NCI-H748 (cell line): ENCODE measurements at regions not wholly inside any gene's neighbourhood (a gene's known extent, or its start where the extent isn't known, plus 50 kb on each side); places are given as distances from the start of the nearest gene placed in this dataset.

Source experiments
- DNase-seq: peaks from one replicate; lab custom pipeline; 2025; ENCODE audit not compliant: unreplicated experiment; lab: John Stamatoyannopoulos, UW

GRCh38 chr6:4563156-4563555 is 213.0 kb upstream of the CDYL start:
- DNase-seq, result no peak

DNA sequence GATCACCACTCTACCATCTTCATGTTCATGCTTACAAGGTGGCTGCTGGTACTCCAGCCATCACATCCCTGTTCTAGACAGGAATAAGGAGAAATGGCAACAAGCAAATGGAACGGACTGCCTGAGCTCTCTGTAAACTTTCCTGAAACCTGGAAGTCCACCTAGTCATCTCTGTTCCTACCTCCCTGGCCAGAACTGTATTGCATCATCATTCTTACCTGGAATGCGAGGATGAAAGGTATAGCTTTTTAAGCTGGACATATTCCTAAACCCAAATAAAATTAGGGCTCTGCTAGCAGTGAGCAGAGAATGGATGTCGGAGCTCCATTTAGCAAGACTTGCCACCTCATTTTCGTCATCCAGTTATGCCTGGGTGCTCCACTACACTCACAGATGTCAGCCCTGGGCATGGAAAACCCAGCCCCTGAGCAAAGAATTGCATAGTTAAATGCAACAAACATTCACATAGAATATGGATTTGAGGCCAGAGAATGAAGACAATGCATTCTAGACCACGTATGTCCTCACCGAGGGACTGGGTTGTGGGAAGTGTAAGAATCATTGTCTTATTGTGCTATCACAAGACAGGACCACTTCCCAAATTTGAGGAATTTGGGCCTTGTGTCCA is 214.3 kb upstream of the CDYL start:
- no peak for DNase-seq

- no peak for DNase-seq
Measured at GRCh38 chr6:4561078-4561435, 215.1 kb upstream of the CDYL start.

- no peak for DNase-seq
Measured at GRCh38 chr6:4560221-4561077, 215.8 kb upstream of the CDYL start.

DNA sequence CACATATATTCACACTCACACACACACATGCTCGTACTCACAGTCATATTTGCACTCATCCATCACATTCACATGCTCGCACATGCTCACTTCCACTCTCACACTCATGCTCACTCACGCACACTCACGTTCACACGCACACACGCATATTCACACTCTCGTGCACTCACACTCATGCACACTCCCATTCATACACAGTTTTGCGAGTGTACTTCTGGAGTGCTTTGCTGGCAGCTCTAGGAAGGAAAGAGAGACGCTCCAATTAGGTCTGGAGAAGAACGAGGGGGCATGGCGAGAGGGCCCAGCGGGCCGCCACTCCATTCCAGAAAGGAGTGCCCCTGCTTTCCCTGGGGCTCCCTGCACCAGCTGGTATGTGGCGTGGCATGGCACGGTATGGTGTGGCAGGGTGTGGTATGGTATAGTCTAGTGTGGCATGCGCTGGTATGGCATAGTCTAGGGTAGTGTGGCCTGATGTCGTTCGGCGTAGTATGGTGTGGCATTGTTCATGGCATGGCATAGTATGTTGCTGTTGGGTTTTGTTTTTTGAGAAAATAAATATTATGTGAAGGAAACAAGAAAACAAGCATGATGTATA is 216.8 kb upstream of the CDYL start:
- DNase-seq, result no peak

- no peak for DNase-seq
Measured at GRCh38 chr6:4554645-4555044, 221.6 kb upstream of the CDYL start.

GRCh38 chr6:4553387-4553786 is 222.8 kb upstream of the CDYL start:
- DNase-seq, result no peak

DNA sequence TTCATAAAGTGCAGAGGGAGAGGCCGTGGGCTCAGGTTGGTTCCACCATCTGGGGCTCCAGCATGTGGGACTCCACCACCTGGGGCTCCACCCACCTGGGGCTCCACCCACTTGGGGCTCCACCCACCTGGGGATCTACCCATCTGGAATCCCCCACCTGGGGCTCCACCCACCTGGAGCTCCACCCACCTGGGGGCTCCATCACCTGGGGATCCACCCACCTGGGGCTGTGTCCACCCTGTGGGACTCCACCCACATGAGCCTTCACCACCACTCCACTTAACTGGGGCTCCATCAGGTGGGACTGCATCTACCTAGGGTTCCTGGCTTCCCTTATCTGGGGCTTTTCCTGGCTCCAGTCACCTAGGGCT is 226.0 kb upstream of the CDYL start:
- DNase-seq, result no peak

GRCh38 chr6:4549556-4550226 is 226.5 kb upstream of the CDYL start:
- no peak for DNase-seq

DNA sequence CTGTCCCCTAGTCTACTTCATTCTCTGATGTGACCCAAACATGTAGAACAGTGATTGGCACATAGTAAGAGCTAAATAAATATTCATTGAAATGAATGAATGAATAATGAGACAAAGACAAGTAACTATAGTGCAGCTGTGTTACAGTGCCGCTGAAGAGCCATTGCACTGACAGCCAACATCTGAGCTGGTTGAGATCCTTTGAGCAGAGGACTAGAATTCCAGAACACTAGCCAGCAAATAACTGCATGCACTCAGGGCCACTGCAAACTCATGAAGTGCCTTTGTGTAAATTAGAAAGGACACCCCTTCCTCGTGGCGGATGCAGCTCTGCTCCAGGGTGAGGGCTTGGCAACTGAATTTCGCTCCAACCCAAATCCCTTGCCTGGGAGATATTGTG is 230.3 kb upstream of the CDYL start:
- DNase-seq, result no peak

- DNase-seq, result no peak
Measured at GRCh38 chr6:4543596-4543995, 232.6 kb upstream of the CDYL start.

- DNase-seq, result no peak
Measured at GRCh38 chr6:4533576-4533975, 242.6 kb upstream of the CDYL start.

GRCh38 chr6:4531406-4531805 is 244.8 kb upstream of the CDYL start:
- DNase-seq, result no peak

DNA sequence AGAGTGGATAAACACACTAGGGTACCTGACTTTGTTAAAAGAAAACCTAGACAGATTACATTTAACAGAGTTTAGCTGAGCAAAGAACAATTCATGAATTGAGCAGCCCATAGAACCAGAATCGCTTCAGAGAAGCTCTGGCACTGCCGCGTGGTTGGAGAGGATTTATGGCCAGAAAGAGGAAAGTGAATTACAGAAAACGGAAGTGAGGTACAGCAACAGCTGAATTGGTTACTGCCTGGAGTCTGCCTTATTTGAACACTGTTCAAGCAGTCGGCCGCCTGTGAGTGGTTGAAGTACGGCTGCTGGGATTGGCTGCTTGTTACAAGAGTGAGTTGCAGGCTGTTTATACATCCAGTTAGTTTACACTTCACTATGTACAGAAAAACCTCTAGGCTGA is 253.8 kb upstream of the CDYL start:
- DNase-seq, result no peak

DNA sequence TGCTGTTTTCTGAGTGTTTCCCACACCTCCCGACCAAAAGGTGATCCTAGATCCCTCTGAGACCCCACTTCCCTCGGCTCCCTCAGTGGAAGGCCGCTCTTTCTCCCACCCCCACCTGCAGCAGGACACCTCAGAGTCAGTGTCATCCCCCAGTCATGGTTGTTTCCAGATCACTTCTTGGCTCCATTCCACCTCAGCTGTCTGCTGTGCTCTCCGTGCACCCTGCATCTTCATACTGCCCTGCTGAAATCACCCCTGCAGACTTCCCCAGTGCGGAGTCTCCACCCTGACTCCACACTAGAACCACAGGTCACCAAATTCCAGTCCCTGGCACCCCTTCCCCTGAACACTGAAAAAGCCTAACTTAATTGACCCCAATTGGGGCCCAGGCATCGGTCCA is 255.1 kb upstream of the CDYL start:
- DNase-seq, result no peak

- no peak for DNase-seq
Measured at GRCh38 chr6:4518506-4518905, 257.7 kb upstream of the CDYL start.

DNA sequence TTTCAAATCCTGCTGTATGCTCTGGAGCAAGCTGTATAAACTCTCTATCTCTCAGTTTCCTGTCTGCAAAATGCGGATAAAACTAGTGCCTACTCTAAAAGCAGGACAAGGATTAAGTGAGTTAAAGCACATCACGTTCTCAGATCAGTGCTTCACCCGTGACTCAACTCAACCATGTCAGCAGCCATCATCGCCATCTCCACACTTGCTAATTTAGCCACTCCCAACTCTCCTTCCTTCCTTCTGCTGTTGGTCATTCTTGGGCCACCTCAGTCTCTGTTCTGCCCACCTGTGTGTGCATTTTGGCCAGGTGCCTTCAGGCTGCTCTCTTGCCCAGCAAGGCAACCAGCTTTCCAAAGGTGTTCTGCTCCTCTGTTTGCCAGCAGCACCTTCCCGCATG is 260.0 kb upstream of the CDYL start:
- DNase-seq, result no peak

- DNase-seq, result no peak
Measured at GRCh38 chr6:4513561-4513960, 262.6 kb upstream of the CDYL start.

DNA sequence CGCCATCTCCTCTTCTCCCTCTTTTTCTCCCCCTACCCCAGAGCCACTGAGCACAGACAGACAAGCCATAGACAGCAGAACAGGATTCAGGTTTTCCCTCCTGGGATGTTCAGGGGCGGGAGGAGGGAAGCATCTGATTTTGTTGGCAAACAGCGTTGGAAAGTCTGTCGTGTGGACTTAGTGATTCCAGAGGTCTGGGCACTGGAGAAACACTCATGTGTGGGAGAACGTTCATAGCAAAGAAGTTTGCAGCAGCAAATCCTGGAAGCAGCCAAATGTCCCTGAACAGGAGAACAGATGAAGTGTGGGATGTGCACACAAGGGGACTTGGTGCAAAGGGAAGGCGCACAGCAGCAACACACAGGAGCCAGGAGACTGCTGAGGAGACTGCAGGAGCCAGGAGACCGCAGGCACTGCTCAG is 264.1 kb upstream of the CDYL start:
- no peak for DNase-seq

DNA sequence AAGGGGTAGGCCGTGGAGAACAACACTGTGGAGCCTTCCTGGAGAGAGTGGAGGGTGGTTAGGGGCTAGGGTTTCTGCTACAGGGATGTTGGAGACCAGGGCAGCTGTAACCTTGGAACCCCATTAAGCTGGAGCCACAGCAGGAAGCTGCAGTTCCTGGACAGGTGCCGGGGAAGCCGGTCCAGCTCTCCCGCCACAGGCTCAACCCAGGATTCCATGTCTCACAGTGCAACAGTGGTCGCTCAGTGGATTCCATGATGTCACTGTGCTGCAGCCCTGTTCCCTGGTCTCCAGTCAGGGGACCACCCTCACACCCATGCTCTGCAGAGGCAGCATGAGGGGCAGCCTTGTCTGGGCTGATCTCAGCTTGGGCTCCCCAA is 264.6 kb upstream of the CDYL start:
- DNase-seq, result no peak

GRCh38 chr6:4510906-4511640 is 265.1 kb upstream of the CDYL start:
- DNase-seq, result no peak
